Keratinocyte (primary cell): ENCODE measurements at regions not wholly inside any gene's neighbourhood (a gene's known extent, or its start where the extent isn't known, plus 50 kb on each side); places are given as distances from the start of the nearest gene placed in this dataset.

ENCODE experiments used
- EZH2 ChIP-seq: IDR thresholded peaks from one replicate; pipeline ENCODE4 v1.6.1; 2012; ENCODE audit warnings: inconsistent platforms, mild to moderate bottlenecking, low read length, moderate library complexity
- TF ChIP-seq, protein P1 (sequence below), 3 experiments: IDR thresholded peaks in 1 of 3; conservative IDR thresholded peaks in 1 of 3; optimal IDR thresholded peaks in 1 of 3; 2 replicates in 2 of 3; 3 replicates in 1 of 3; pipeline versions ENCODE3 to v1.5.1; 2011; ENCODE audit warnings: low read length in 3 of 3, mild to moderate bottlenecking in 3 of 3, moderate library complexity in 2 of 3, control low read depth in 1 of 3, inconsistent platforms in 1 of 3; ENCODE audit not compliant: insufficient read depth in 2 of 3; ENCODE audit errors: extremely low read depth in 1 of 3

DNA sequence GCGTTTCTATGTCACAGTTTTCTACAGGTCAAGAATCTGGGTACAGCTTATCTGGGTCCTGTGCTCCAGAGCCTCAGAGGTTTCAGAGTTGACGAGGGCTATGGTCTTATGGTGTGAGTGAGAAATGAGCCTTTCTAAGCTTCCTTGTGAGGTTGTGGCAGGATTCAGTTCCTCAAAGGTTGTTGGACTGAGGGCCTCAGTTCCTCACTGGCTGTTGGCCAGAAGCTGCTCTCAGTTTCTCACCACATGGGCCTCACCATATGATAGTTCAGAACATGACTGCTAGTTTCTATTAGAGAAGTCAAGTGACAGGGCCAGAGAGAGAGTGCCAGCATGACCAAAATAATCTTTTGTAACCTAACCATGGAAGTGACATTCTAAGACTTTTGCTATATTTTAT lies 96.1 kb downstream of the NUS1 start:
- TF ChIP-seq, protein P1, sequence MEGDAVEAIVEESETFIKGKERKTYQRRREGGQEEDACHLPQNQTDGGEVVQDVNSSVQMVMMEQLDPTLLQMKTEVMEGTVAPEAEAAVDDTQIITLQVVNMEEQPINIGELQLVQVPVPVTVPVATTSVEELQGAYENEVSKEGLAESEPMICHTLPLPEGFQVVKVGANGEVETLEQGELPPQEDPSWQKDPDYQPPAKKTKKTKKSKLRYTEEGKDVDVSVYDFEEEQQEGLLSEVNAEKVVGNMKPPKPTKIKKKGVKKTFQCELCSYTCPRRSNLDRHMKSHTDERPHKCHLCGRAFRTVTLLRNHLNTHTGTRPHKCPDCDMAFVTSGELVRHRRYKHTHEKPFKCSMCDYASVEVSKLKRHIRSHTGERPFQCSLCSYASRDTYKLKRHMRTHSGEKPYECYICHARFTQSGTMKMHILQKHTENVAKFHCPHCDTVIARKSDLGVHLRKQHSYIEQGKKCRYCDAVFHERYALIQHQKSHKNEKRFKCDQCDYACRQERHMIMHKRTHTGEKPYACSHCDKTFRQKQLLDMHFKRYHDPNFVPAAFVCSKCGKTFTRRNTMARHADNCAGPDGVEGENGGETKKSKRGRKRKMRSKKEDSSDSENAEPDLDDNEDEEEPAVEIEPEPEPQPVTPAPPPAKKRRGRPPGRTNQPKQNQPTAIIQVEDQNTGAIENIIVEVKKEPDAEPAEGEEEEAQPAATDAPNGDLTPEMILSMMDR (optimal IDR thresholded peaks at IDR 0.05 in 1 of 3, IDR thresholded peaks at IDR 0.05 in 1 of 3, conservative IDR thresholded peaks at IDR 0.05 in 1 of 3; ENCODE audit: extremely low read depth in 1 of 3, insufficient read depth in 2 of 3, low read length in 3 of 3) = no peak
- TF ChIP-seq EZH2 = no peak
